HG03460 (cell line): ENCODE measurements at regions not wholly inside any gene's neighbourhood (a gene's known extent, or its start where the extent isn't known, plus 50 kb on each side); places are given as distances from the start of the nearest gene placed in this dataset.
"Not testable (repeated sequence)": the region's sequence is repeated elsewhere in the genome, so short reads cannot be mapped to it uniquely, and the experiment has no call there.

Source experiments
- ATAC-seq: cut with Tn5 transposase; IDR thresholded peaks from one replicate; pipeline ENCODE4 v1.9.1; 2021; ENCODE audit not compliant: unreplicated experiment

GRCh38 chr2:81078102-81078501 is 773.5 kb upstream of the LRRTM1 start:
- no peak for ATAC-seq

GRCh38 chr2:81077396-81077795 is 772.8 kb upstream of the LRRTM1 start:
- no peak for ATAC-seq

DNA sequence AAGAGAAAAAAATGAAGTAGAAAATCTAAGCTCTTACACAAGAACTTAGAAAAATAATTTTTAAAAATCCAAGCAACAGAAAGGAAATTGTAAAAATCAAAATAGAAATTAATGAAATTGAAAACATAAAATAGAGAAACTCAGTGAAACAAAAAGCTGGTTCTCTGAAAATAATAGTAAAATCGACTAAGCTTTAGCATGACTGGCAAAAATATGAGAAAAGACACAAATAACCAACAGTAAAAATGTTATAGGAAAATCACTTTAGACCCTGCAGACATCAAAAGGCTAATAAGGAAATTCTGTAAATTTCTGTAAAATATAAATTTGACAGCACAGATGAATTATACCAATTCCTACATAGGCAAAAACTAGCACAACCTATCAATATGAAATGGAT is 768.9 kb upstream of the LRRTM1 start:
- no peak for ATAC-seq

GRCh38 chr2:81068144-81068543 is 763.6 kb upstream of the LRRTM1 start:
- no peak for ATAC-seq

DNA sequence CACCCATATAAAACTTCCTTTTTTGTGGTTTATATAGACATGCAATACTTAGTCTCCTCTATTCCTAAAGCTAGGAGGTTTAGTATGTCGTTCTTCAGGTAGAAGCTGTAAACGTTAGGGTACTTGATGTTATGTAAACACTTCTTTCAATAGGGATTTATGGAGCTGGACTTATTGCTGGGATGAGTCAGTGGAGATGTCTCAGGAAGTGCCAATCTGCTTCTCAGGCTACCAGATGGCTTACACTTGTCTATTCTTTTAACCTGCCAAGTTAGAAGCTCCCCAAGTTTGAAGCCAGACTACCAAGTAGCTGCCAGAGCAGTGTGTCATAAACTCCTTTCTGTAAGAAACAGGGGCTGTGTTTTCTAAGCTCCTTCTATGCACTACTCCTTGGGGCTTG is 756.5 kb upstream of the LRRTM1 start:
- ATAC-seq: no peak

DNA sequence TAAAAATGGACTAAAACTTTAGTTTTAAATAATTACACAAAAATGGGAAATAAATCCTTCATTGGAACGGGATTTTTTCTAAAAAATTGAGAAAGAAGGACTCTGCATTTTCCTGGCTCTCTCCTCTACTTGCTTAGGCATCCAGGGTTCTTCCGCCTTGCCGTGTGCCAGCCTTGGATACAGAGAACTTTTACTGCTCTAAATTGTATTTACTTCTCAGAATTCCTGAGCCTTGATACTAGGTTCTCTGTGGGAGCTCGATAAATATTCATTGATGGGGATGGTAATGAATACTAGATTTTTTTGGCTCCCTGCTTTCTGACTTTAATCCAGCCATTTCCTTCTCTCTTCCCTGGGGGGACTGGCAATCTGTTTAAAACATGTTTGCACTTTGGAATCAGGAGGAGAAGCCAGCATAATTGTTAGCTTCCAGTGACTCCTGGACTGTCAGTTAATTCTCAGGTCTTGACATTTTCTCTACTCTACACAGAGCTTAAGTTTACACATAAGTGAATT is 746.1 kb upstream of the LRRTM1 start:
- ATAC-seq: no peak

- ATAC-seq: no peak
Observed at GRCh38 chr2:81043681-81044080, 739.1 kb upstream of the LRRTM1 start.

- ATAC-seq: no peak
Observed at GRCh38 chr2:81007104-81007503, 702.6 kb upstream of the LRRTM1 start.

DNA sequence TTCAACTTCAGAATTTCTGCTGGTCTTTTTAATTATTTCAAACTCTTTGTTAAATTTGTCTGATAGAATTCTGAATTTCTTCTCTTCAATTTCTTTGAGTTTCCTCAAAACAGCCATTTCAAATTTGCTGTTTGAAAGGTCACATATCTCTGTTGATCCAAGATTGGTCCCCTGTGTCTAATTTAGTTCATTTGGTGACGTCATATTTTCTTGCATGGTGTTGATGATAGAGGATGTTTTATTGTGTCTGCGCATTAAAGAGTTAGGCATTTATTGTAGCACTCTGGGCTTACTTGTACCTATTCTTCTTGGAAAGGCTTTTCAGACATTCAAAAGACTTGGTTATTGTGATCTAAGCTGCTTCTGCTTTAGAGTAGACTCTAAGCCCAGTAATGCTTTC is 698.4 kb upstream of the LRRTM1 start:
- ATAC-seq: no peak

- no peak for ATAC-seq
Observed at GRCh38 chr2:80987466-80987865, 682.9 kb upstream of the LRRTM1 start.

- ATAC-seq: no peak
Observed at GRCh38 chr2:80969900-80970299, 665.3 kb upstream of the LRRTM1 start.

GRCh38 chr2:80968450-80968849 is 663.9 kb upstream of the LRRTM1 start:
- ATAC-seq: no peak

- no peak for ATAC-seq
Observed at GRCh38 chr2:80947601-80948130, 643.1 kb upstream of the LRRTM1 start.

- ATAC-seq: no peak
Observed at GRCh38 chr2:80943487-80943886, 638.9 kb upstream of the LRRTM1 start.

DNA sequence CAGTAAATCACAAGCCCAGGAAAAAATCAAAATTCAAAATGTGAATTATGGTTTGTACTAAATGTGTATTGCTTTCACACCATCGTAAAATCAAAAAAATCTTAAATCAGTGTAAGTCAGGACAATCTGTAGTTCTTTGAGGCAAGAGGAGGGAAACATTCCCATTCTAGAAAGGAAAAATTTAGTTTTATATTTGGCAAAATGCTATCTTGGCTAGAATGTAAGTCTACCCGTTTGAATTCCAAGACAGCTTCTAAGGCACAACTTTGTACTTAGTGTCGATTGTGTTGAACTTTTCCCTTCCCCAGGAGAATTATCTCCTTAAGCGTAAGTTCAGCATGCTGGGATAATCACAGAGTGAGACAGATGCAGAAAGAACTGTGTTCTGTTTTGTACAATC is 638.2 kb upstream of the LRRTM1 start:
- ATAC-seq: no peak

DNA sequence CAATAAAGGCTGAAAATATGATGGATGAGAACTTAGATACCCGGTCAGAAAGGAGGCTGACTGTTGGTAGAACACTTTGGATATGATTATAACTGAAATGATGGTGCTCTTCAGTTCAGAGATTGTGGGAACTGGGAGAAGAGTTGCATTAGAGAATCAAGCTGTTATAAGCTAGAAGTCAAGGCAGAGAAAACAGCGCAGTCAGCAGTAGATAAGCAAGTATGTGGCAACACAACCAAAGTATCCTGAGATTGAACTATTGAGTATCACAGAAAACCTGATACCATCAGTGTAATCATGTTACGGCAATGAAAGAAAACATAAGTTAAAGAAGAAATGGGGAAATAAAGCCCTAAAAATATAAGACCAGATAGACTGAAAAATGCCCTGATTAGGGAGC is 633.9 kb upstream of the LRRTM1 start:
- no peak for ATAC-seq

GRCh38 chr2:80931820-80932219 is 627.3 kb upstream of the LRRTM1 start:
- not testable (repeated sequence) for ATAC-seq

DNA sequence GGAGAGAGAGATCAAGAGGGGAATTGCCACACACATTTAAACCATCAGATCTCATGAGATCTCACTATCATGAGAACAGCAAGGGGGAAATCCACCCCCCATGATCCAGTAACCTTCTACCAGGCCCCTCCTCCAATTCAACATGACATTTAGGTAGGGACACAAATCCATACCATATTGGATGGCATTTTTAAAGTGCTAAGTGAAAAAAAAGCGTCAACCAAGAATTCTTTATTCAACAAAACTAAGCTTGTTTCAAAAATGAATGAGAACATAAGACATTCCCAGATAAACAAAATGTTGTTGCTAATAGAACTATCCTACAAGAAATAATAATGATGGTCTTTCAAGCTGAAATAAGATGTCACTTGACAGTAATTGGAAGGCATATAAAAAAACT is 626.2 kb upstream of the LRRTM1 start:
- no peak for ATAC-seq

DNA sequence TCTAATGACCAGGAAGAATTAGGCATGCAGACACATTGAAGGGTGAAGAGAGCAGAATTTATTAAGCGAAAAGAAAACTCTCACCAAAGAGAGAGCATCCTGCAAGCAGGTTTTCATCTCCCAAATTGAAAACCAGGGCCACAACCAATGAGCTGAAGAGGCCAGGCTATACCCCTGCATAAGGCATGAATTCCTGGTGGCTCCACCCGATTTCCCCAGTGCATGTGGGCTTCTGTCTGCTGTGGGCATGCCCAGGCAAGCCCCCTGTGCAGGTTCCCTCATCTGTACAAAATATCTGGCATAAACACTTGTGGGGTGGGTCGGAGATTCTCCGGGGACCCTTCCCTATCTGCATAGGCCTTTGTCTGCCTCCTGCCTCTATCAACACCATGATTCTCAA is 621.6 kb upstream of the LRRTM1 start:
- ATAC-seq: no peak

DNA sequence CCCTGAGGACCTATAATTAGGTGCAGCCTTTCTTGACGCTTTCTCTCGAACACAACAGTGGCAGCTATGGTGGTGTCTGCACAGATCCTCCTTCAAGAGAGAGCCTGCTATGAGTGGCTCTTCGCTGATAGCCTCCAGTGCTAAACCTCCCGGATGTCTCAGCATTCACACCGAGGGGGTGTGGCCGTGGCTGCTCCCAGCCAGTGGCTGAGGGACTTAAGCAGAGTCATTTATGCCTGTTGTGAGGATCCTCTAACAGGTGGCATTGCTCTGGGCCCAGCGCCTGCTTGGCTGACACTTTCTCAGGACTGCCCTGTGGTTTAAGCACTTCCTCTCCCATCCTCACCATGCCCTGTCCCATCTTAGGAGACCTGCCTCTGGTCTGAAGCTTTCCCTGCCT is 592.0 kb upstream of the LRRTM1 start:
- ATAC-seq: no peak

- no peak for ATAC-seq
Observed at GRCh38 chr2:80894486-80894885, 589.9 kb upstream of the LRRTM1 start.

- ATAC-seq: no peak
Observed at GRCh38 chr2:80893711-80894110, 589.2 kb upstream of the LRRTM1 start.

- ATAC-seq: no peak
Observed at GRCh38 chr2:80889009-80889408, 584.5 kb upstream of the LRRTM1 start.
